NB4 (cell line): ENCODE measurements at regions not wholly inside any gene's neighbourhood (a gene's known extent, or its start where the extent isn't known, plus 50 kb on each side); places are given as distances from the start of the nearest gene placed in this dataset.
"Not testable (repeated sequence)": the region's sequence is repeated elsewhere in the genome, so short reads cannot be mapped to it uniquely, and the experiment has no call there.

ENCODE experiments used
- DNase-seq: peaks from one replicate; pipeline ENCODE4 v3.0.0; 2010; ENCODE audit warnings: low read depth
- H3K4me3 ChIP-seq: one replicate; pipeline ENCODE4 v1.5.1; 2011; ENCODE audit warnings: mild to moderate bottlenecking, low read depth, low read length, moderate library complexity
- CTCF ChIP-seq: IDR thresholded peaks from one replicate; pipeline ENCODE4 v1.5.1; 2012; ENCODE audit warnings: low read depth, low read length
- MYC ChIP-seq: IDR thresholded peaks from 2 replicates; pipeline ENCODE4 v1.6.1; 2011; ENCODE audit warnings: low read depth, low read length
- POLR2A ChIP-seq: IDR thresholded peaks from 2 replicates; pipeline ENCODE4 v1.6.1; 2011; ENCODE audit warnings: mild to moderate bottlenecking; ENCODE audit not compliant: insufficient read length; ENCODE audit errors: extremely low read depth
- TF ChIP-seq, protein P1 (sequence below): IDR thresholded peaks from 2 replicates; pipeline ENCODE4 v1.6.1; 2011; ENCODE audit warnings: low read depth, low read length

DNA sequence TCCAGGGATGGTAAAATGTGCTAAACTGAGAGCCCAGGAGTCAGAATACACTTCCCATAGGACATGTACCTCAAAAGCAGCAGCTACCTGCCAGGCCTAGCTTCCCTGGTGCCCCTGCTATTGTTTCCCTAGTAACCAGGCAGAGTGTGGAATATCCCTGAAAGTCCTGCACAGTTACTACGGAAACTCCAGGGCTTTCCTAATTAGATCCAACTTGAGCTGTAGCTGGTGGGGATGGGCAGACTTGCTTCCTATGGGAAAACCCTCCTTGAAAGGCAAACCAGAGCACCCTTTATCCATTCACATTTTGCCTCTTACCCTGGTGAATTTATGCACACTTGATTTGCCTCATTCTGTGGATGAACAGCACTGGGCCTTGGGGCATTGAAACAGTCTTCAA, 559.9 kb upstream of the PBX1 start:
- H3K4me3 ChIP-seq = no peak overlapping the region
- TF ChIP-seq MYC (no peak), POLR2A (no peak), CTCF (no peak)
- TF ChIP-seq, protein P1, sequence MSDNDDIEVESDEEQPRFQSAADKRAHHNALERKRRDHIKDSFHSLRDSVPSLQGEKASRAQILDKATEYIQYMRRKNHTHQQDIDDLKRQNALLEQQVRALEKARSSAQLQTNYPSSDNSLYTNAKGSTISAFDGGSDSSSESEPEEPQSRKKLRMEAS = no peak
- DNase-seq = no peak

DNA sequence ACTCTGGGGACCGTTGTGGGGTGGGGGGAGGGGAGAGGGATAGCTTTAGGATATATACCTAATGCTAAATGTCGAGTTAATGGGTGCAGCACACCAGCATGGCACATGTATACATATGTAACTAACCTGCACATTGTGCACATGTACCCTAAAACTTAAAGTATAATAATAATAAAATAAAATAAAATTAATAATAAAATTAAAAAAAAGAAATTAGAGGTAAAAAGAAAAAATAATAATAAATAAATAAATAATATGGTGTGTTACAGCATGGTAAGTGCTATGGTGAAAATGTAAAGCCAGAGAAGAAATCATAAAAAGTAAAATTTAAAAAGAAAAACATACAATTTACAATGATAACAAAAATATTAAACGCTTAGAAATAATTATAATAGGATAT, 552.8 kb upstream of the PBX1 start:
- not testable (repeated sequence) for DNase-seq, H3K4me3 ChIP-seq

- TF ChIP-seq MYC (no peak), CTCF (no peak), POLR2A (no peak)
- TF ChIP-seq, protein P1 = no peak
- no peak overlapping the region for H3K4me3 ChIP-seq
- no peak for DNase-seq
Observed at GRCh38 chr1:164006621-164007020, 552.4 kb upstream of the PBX1 start.

GRCh38 chr1:164017239-164017638, 541.7 kb upstream of the PBX1 start:
- no peak for DNase-seq
- TF ChIP-seq POLR2A (no peak), MYC (no peak), CTCF (no peak)
- TF ChIP-seq, protein P1 = no peak

DNA sequence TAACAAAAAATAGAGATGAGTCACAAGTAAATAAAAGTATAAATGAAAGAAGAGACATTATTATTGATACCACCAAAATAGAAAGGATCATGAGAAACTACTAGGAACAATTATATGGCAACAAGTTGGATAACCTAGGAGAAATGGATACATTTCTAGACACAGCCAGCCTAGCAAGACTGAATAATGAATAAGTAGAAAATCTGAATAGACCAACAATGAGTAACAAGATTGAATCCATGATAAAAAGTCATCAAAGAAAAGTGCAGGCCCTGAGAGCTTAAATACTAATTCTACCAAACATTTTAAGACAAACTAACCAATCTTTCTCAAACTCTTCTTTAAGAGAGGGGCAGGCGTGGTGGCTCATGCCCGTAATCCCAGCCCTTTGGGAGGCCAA, 538.6 kb upstream of the PBX1 start:
- no peak for DNase-seq
- TF ChIP-seq POLR2A (no peak), MYC (no peak), CTCF (no peak)
- TF ChIP-seq, protein P1 = no peak
- H3K4me3 ChIP-seq = no peak overlapping the region

More at GRCh38 chr1:164017239-164017638, 541.7 kb upstream of the PBX1 start:
- H3K4me3 ChIP-seq = no peak overlapping the region

- H3K4me3 ChIP-seq = no peak overlapping the region
- no peak for DNase-seq
- TF ChIP-seq CTCF (no peak), POLR2A (no peak), MYC (no peak)
- TF ChIP-seq, protein P1 = no peak
Observed at GRCh38 chr1:164021813-164022212, 537.2 kb upstream of the PBX1 start.
